ENCODE measurements at regions not wholly inside any gene's neighbourhood (a gene's known extent, or its start where the extent isn't known, plus 50 kb on each side); places are given as distances from the start of the nearest gene placed in this dataset.
"Not testable (repeated sequence)": the region's sequence is repeated elsewhere in the genome, so short reads cannot be mapped to it uniquely, and the experiment has no call there.

DNA sequence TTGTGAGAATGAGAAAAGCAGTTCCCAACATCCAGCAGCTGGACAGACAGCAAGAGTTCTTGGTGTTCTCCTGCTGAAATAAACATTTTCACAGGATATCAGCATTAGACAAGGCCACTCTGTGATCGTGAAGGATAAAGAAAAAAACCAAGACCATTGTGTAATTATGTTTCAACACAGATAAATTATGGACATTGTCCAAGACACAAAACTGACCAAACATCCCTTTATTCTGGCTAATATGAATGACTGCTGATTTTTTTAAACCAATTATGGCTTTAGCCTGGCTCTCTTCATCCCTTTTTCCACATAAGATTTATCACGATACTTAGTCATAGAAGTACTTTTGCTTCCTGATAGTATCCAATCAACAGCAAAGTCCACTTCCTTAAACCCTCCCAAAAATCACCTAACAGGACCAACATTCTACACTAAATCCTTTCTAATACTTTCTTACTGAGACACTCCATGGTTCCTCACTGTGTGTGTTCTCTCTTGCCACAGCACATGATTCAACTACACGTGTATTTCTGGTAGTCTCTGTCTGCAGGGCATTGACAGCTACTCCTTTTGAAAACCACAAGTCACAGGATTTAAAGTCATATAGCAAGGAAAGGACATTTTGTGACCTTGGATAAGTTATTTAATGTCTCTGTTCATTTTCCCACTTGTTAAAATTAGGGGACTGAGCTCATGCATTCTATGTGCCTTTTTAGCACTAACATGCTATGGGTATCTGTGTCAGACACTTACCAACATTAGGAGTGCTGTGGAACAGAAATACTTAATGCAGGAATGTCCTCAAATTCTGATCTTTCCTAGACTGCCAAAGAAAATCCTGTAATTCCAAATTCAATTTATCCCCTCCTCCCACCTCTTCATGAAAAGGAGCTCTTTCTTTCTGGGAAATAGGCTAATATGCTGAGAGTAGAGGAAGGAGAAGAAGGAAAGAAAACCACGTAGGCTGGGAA lies 137.2 kb upstream of the PGRMC2 start:
- Mint-ChIP-seq H3K36me3 (no peaks in the 10 kb centered on the region), H3K27me3 (ENCODE audit: low read depth) (no peaks in the 10 kb centered on the region), H3K4me1 (no peaks in the 10 kb centered on the region), H3K27ac (no peak overlapping the region), H3K4me3 (no peak overlapping the region), H3K9me3 (peaks cover 14% of the 10 kb centered on the region)
- DNase-seq (ENCODE audit: low spot score in 2 of 2, unreplicated experiment in 2 of 2): no peak
- TF ChIP-seq, protein P1, sequence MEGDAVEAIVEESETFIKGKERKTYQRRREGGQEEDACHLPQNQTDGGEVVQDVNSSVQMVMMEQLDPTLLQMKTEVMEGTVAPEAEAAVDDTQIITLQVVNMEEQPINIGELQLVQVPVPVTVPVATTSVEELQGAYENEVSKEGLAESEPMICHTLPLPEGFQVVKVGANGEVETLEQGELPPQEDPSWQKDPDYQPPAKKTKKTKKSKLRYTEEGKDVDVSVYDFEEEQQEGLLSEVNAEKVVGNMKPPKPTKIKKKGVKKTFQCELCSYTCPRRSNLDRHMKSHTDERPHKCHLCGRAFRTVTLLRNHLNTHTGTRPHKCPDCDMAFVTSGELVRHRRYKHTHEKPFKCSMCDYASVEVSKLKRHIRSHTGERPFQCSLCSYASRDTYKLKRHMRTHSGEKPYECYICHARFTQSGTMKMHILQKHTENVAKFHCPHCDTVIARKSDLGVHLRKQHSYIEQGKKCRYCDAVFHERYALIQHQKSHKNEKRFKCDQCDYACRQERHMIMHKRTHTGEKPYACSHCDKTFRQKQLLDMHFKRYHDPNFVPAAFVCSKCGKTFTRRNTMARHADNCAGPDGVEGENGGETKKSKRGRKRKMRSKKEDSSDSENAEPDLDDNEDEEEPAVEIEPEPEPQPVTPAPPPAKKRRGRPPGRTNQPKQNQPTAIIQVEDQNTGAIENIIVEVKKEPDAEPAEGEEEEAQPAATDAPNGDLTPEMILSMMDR (IDR thresholded peaks at IDR 0.05; ENCODE audit: unreplicated experiment): no peak

DNA sequence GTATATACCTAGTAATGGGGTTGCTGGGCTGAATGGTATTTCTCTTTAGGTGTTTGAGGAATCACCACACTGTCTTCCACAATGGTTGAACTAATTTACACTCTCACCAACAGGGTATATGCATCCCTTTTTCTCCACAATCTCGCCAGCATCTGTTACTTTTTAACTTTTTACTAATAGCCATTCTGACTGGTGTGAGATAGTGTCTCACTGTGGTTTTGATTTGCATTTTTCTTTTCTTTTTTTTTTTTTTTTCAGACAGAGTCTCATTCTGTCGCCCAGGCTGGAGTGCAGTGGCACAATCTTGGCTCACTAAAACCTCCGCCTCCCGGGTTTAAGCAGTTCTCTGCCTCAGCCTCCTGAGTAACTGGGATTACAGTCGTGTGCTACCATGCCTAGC lies 134.7 kb upstream of the PGRMC2 start:
- DNase-seq (ENCODE audit: low spot score in 2 of 2, unreplicated experiment in 2 of 2); H3K27me3 Mint-ChIP-seq (ENCODE audit: low read depth); H3K4me1 Mint-ChIP-seq; H3K4me3 Mint-ChIP-seq; H3K27ac Mint-ChIP-seq; H3K36me3 Mint-ChIP-seq; H3K9me3 Mint-ChIP-seq: not testable (repeated sequence)

DNA sequence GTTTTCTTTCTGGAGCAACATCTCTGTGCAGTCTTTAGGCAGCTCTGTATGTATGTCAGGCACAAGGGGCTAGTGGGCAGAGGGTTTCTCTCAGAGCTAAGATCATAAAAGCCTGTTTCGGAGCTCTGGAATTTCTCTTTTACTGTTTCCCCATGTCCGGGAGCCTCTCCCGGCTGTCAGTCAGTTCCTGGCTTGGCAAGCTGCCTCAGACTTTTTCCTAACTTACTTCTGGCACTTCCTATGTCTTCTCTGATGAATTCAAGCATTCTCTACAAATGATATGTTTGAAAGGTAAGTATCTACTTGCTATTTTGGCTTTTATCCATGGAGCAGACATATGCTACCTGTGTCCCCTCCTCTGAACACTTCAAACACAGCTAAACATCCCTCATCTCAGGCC lies 129.3 kb upstream of the PGRMC2 start:
- no peak for DNase-seq (ENCODE audit: low spot score in 2 of 2, unreplicated experiment in 2 of 2)
- H3K27ac Mint-ChIP-seq: no peak overlapping the region
- peaks cover 3% of the 10 kb centered on the region for H3K4me1 Mint-ChIP-seq
- H3K27me3 Mint-ChIP-seq (ENCODE audit: low read depth): no peaks in the 10 kb centered on the region
- H3K36me3 Mint-ChIP-seq: peaks cover 5% of the 10 kb centered on the region
- no peak overlapping the region for H3K4me3 Mint-ChIP-seq
- H3K9me3 Mint-ChIP-seq: peaks cover 26% of the 10 kb centered on the region
- TF ChIP-seq, protein P1 (IDR thresholded peaks at IDR 0.05; ENCODE audit: unreplicated experiment): no peak

DNA sequence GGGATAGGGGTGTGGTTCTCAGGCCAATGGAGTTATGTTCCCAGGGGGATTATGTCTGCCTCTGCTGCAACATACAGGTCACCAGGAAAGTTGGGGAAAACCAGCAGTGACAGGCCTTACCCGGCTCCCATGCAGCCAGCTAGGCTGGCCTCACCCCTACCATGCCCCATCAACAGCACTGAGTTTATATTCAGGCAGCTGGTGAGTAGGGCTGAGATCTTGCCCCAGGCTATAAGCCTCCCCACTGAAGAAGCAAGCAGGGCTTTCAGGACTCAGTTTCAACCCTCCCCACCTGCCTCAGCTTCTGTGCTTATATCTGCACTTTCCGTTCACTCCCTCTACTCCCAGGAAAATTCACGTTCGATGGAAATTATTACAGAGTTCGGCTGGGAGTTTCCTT lies 122.4 kb upstream of the PGRMC2 start:
- Mint-ChIP-seq H3K4me3 (no peak overlapping the region), H3K27me3 (ENCODE audit: low read depth) (no peaks in the 10 kb centered on the region), H3K27ac (no peak overlapping the region), H3K9me3 (peaks cover 66% of the 10 kb centered on the region), H3K36me3 (peaks cover 16% of the 10 kb centered on the region), H3K4me1 (no peaks in the 10 kb centered on the region)
- DNase-seq (ENCODE audit: low spot score in 2 of 2, unreplicated experiment in 2 of 2): no peak
- TF ChIP-seq, protein P1 (IDR thresholded peaks at IDR 0.05; ENCODE audit: unreplicated experiment): no peak

DNA sequence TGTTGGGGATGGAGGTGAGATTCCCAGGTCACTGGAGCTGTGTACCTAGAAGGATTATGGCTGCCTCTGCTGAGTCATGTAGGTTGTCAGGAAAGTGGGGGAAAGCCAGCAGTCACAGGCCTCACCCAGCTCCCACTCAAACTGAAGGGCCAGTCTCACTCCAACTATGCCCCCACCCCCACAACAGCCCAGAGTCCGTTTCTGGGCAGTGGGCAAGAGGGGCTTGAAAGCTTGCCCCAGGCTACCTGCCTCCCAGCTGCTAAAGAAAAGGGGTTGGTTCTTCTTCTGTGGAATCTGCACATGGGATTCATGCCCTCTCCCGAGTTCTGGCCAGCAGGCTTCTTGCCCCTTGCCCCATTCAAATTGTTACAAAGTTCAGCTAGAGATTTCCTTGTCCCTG lies 116.0 kb upstream of the PGRMC2 start:
- Mint-ChIP-seq H3K27me3 (ENCODE audit: low read depth) (no peaks in the 10 kb centered on the region), H3K4me3 (no peak overlapping the region), H3K4me1 (no peaks in the 10 kb centered on the region), H3K9me3 (peaks cover 79% of the 10 kb centered on the region), H3K27ac (no peak overlapping the region), H3K36me3 (peaks cover 13% of the 10 kb centered on the region)
- TF ChIP-seq, protein P1 (IDR thresholded peaks at IDR 0.05; ENCODE audit: unreplicated experiment): no peak
- DNase-seq (ENCODE audit: low spot score in 2 of 2, unreplicated experiment in 2 of 2): no peak

DNA sequence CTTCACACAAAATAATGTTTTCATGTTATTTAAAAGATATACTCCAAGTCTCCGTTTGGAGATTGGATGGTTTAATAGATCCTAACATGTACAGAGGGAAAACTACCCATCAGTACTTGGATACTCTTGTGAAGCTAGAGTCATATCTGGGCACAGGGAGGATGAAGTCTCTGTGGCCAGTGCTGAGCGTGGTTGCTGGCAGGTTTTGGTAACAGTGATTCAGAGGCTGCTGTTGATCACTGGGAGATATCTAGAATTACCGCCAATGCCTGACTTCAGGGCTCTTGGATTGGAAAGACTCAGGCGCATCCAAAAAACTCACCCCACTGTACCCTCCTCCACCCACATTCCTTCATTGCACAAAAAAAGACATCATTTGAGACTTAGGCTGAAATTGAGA lies 107.2 kb upstream of the PGRMC2 start:
- Mint-ChIP-seq H3K36me3 (no peaks in the 10 kb centered on the region), H3K9me3 (peaks cover 20% of the 10 kb centered on the region), H3K27me3 (ENCODE audit: low read depth) (peaks cover 8% of the 10 kb centered on the region), H3K4me1 (peaks cover 15% of the 10 kb centered on the region), H3K27ac (no peak overlapping the region), H3K4me3 (no peak overlapping the region)
- no peak for DNase-seq (ENCODE audit: low spot score in 2 of 2, unreplicated experiment in 2 of 2)
- TF ChIP-seq, protein P1 (IDR thresholded peaks at IDR 0.05; ENCODE audit: unreplicated experiment): no peak

Data from mesothelial cell of epicardium (in vitro differentiated cells).